GM12875 (cell line): ENCODE measurements at regions not wholly inside any gene's neighbourhood (a gene's known extent, or its start where the extent isn't known, plus 50 kb on each side); places are given as distances from the start of the nearest gene placed in this dataset.

Experiments
- H3K4me3 ChIP-seq: one replicate; pipeline ENCODE4 v1.5.1; 2011; ENCODE audit warnings: low read depth, low read length, control low read depth
- CTCF ChIP-seq: IDR thresholded peaks from 2 replicates; pipeline ENCODE4 v1.5.1; 2011; ENCODE audit warnings: low read depth, mild to moderate bottlenecking, control low read depth, inconsistent platforms, low read length, moderate library complexity, borderline replicate concordance; ENCODE audit not compliant: insufficient read depth

GRCh38 chr9:80294955-80295354 is 723.2 kb downstream of the TLE4 start:
- no peak for TF ChIP-seq CTCF

GRCh38 chr9:80294318-80294717 is 722.6 kb downstream of the TLE4 start:
- H3K4me3 ChIP-seq = no peak overlapping the region
- no peak for TF ChIP-seq CTCF

More at GRCh38 chr9:80294955-80295354, 723.2 kb downstream of the TLE4 start:
- H3K4me3 ChIP-seq = no peak overlapping the region

GRCh38 chr9:80292231-80292630 is 720.5 kb downstream of the TLE4 start:
- TF ChIP-seq CTCF = no peak
- H3K4me3 ChIP-seq = no peak overlapping the region

GRCh38 chr9:80285326-80285725 is 713.6 kb downstream of the TLE4 start:
- no peak overlapping the region for H3K4me3 ChIP-seq
- no peak for TF ChIP-seq CTCF

DNA sequence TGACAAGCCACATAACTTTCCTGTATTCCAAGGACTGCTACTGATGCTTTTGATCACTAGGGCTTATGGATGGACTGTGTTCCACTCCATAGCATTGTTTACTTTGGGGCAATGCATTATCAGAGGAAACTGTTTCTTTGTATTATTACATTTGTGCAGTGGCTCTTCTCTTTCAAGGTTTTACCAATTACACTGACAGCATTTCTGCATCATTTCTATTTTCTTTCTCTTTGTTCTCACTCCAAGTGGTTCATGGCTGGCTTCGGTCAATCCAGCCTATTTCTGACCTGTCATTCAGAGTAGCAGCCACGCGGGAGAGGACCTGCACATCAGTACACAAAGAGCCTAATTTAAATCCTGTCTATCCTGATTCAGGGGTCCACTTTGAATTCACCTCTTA is 711.0 kb downstream of the TLE4 start:
- no peak overlapping the region for H3K4me3 ChIP-seq
- TF ChIP-seq CTCF = no peak

GRCh38 chr9:80259079-80259478 is 687.3 kb downstream of the TLE4 start:
- no peak for TF ChIP-seq CTCF
- no peak overlapping the region for H3K4me3 ChIP-seq

DNA sequence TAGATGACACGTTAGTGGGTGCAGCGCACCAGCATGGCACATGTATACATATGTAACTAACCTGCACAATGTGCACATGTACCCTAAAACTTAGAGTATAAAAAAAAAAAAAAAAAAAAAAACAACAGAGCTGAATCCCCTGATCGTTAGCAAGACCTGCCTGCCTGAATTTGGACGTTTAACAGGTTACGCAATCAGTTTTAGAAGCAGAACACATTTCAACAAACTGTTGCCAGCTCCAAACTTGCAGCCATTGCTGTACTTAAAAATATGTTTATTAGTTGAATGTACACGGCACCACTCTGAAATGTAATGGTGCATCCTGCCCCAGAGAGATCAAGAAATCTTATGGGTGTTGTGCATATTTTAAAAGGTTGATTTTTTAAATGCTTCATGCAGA is 680.0 kb downstream of the TLE4 start:
- no peak for TF ChIP-seq CTCF
- H3K4me3 ChIP-seq = no peak overlapping the region
